ENCODE measurements at regions not wholly inside any gene's neighbourhood (a gene's known extent, or its start where the extent isn't known, plus 50 kb on each side); places are given as distances from the start of the nearest gene placed in this dataset.
"Not testable (repeated sequence)": the region's sequence is repeated elsewhere in the genome, so short reads cannot be mapped to it uniquely, and the experiment has no call there.

DNA sequence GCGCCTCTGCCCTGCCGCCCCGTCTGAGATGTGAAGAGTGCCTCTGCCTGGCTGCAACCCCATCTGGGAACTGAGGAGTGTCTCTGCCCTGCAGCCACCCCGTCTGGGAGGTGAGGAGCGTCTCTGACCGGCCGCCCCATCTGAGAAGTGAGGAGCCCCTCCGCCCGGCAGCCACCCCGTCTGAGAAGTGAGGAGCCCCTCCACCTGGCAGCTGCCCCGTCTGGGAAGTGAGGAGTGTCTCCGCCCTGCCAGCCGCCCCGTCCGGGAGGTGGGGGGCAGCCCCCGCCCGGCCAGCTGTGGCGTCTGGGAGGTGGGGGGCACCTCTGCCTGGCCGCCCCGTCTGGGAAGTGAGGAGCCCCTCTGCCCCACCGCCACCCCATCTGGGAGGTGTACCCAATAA lies 110.4 kb downstream of the PRKAB2 start:
- TF ChIP-seq, protein P1, sequence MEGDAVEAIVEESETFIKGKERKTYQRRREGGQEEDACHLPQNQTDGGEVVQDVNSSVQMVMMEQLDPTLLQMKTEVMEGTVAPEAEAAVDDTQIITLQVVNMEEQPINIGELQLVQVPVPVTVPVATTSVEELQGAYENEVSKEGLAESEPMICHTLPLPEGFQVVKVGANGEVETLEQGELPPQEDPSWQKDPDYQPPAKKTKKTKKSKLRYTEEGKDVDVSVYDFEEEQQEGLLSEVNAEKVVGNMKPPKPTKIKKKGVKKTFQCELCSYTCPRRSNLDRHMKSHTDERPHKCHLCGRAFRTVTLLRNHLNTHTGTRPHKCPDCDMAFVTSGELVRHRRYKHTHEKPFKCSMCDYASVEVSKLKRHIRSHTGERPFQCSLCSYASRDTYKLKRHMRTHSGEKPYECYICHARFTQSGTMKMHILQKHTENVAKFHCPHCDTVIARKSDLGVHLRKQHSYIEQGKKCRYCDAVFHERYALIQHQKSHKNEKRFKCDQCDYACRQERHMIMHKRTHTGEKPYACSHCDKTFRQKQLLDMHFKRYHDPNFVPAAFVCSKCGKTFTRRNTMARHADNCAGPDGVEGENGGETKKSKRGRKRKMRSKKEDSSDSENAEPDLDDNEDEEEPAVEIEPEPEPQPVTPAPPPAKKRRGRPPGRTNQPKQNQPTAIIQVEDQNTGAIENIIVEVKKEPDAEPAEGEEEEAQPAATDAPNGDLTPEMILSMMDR (IDR thresholded peaks at IDR 0.05) = not testable (repeated sequence)
- TF ChIP-seq, protein P2, sequence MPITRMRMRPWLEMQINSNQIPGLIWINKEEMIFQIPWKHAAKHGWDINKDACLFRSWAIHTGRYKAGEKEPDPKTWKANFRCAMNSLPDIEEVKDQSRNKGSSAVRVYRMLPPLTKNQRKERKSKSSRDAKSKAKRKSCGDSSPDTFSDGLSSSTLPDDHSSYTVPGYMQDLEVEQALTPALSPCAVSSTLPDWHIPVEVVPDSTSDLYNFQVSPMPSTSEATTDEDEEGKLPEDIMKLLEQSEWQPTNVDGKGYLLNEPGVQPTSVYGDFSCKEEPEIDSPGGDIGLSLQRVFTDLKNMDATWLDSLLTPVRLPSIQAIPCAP (CRISPR knock-in tag; IDR thresholded peaks at IDR 0.05) = not testable (repeated sequence)
- TF ChIP-seq, protein P3, sequence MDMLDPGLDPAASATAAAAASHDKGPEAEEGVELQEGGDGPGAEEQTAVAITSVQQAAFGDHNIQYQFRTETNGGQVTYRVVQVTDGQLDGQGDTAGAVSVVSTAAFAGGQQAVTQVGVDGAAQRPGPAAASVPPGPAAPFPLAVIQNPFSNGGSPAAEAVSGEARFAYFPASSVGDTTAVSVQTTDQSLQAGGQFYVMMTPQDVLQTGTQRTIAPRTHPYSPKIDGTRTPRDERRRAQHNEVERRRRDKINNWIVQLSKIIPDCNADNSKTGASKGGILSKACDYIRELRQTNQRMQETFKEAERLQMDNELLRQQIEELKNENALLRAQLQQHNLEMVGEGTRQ (CRISPR knock-in tag; IDR thresholded peaks at IDR 0.05) = not testable (repeated sequence)
- TF ChIP-seq, protein P4, sequence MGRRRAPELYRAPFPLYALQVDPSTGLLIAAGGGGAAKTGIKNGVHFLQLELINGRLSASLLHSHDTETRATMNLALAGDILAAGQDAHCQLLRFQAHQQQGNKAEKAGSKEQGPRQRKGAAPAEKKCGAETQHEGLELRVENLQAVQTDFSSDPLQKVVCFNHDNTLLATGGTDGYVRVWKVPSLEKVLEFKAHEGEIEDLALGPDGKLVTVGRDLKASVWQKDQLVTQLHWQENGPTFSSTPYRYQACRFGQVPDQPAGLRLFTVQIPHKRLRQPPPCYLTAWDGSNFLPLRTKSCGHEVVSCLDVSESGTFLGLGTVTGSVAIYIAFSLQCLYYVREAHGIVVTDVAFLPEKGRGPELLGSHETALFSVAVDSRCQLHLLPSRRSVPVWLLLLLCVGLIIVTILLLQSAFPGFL (CRISPR knock-in tag; IDR thresholded peaks at IDR 0.05; ENCODE audit: borderline replicate concordance) = not testable (repeated sequence)
- TF ChIP-seq, protein P5, sequence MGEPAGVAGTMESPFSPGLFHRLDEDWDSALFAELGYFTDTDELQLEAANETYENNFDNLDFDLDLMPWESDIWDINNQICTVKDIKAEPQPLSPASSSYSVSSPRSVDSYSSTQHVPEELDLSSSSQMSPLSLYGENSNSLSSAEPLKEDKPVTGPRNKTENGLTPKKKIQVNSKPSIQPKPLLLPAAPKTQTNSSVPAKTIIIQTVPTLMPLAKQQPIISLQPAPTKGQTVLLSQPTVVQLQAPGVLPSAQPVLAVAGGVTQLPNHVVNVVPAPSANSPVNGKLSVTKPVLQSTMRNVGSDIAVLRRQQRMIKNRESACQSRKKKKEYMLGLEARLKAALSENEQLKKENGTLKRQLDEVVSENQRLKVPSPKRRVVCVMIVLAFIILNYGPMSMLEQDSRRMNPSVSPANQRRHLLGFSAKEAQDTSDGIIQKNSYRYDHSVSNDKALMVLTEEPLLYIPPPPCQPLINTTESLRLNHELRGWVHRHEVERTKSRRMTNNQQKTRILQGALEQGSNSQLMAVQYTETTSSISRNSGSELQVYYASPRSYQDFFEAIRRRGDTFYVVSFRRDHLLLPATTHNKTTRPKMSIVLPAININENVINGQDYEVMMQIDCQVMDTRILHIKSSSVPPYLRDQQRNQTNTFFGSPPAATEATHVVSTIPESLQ (CRISPR knock-in tag; IDR thresholded peaks at IDR 0.05) = not testable (repeated sequence)
- TF ChIP-seq SOX15 (CRISPR knock-in tag; IDR thresholded peaks at IDR 0.05); IRF2 (CRISPR knock-in tag; IDR thresholded peaks at IDR 0.05; ENCODE audit: borderline replicate concordance, low read depth); ZNF416 (CRISPR knock-in tag; IDR thresholded peaks at IDR 0.05): not testable (repeated sequence)
- TF ChIP-seq, protein P6, sequence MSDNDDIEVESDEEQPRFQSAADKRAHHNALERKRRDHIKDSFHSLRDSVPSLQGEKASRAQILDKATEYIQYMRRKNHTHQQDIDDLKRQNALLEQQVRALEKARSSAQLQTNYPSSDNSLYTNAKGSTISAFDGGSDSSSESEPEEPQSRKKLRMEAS (CRISPR knock-in tag; IDR thresholded peaks at IDR 0.05) = not testable (repeated sequence)
- TF ChIP-seq, protein P7, sequence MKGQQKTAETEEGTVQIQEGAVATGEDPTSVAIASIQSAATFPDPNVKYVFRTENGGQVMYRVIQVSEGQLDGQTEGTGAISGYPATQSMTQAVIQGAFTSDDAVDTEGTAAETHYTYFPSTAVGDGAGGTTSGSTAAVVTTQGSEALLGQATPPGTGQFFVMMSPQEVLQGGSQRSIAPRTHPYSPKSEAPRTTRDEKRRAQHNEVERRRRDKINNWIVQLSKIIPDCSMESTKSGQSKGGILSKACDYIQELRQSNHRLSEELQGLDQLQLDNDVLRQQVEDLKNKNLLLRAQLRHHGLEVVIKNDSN (CRISPR knock-in tag; IDR thresholded peaks at IDR 0.05) = not testable (repeated sequence)
- TF ChIP-seq, protein P8, sequence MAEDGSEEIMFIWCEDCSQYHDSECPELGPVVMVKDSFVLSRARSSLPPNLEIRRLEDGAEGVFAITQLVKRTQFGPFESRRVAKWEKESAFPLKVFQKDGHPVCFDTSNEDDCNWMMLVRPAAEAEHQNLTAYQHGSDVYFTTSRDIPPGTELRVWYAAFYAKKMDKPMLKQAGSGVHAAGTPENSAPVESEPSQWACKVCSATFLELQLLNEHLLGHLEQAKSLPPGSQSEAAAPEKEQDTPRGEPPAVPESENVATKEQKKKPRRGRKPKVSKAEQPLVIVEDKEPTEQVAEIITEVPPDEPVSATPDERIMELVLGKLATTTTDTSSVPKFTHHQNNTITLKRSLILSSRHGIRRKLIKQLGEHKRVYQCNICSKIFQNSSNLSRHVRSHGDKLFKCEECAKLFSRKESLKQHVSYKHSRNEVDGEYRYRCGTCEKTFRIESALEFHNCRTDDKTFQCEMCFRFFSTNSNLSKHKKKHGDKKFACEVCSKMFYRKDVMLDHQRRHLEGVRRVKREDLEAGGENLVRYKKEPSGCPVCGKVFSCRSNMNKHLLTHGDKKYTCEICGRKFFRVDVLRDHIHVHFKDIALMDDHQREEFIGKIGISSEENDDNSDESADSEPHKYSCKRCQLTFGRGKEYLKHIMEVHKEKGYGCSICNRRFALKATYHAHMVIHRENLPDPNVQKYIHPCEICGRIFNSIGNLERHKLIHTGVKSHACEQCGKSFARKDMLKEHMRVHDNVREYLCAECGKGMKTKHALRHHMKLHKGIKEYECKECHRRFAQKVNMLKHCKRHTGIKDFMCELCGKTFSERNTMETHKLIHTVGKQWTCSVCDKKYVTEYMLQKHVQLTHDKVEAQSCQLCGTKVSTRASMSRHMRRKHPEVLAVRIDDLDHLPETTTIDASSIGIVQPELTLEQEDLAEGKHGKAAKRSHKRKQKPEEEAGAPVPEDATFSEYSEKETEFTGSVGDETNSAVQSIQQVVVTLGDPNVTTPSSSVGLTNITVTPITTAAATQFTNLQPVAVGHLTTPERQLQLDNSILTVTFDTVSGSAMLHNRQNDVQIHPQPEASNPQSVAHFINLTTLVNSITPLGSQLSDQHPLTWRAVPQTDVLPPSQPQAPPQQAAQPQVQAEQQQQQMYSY (CRISPR knock-in tag; IDR thresholded peaks at IDR 0.05) = not testable (repeated sequence)
- TF ChIP-seq, protein P9, sequence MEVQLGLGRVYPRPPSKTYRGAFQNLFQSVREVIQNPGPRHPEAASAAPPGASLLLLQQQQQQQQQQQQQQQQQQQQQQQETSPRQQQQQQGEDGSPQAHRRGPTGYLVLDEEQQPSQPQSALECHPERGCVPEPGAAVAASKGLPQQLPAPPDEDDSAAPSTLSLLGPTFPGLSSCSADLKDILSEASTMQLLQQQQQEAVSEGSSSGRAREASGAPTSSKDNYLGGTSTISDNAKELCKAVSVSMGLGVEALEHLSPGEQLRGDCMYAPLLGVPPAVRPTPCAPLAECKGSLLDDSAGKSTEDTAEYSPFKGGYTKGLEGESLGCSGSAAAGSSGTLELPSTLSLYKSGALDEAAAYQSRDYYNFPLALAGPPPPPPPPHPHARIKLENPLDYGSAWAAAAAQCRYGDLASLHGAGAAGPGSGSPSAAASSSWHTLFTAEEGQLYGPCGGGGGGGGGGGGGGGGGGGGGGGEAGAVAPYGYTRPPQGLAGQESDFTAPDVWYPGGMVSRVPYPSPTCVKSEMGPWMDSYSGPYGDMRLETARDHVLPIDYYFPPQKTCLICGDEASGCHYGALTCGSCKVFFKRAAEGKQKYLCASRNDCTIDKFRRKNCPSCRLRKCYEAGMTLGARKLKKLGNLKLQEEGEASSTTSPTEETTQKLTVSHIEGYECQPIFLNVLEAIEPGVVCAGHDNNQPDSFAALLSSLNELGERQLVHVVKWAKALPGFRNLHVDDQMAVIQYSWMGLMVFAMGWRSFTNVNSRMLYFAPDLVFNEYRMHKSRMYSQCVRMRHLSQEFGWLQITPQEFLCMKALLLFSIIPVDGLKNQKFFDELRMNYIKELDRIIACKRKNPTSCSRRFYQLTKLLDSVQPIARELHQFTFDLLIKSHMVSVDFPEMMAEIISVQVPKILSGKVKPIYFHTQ (CRISPR knock-in tag; IDR thresholded peaks at IDR 0.05) = not testable (repeated sequence)
